SHP77 (cell line): ENCODE measurements at regions not wholly inside any gene's neighbourhood (a gene's known extent, or its start where the extent isn't known, plus 50 kb on each side); places are given as distances from the start of the nearest gene placed in this dataset.

ENCODE experiments used
- DNase-seq, 2 experiments: peaks; one replicate each; lab custom pipeline; 2025; lab: John Stamatoyannopoulos, UW

DNA sequence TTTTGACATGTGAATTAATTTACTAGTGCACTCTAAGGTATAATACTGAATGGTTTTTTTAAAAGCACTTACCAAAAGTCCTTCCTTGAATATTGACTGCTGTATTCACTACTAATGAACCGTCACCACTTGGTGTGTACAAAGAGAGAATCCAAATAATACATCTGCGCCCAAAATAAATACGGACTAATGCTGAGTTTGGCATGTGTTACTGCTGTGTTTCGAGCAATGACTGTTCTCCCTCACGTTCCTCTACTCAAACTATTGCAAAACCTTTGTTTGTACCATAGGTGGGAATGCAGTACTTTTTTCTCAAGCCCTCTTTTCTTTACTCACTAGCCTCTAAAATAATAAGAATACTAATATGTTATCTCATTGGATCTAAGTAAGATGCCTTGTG, 305.5 kb downstream of the QKI start:
- no peak for DNase-seq

DNA sequence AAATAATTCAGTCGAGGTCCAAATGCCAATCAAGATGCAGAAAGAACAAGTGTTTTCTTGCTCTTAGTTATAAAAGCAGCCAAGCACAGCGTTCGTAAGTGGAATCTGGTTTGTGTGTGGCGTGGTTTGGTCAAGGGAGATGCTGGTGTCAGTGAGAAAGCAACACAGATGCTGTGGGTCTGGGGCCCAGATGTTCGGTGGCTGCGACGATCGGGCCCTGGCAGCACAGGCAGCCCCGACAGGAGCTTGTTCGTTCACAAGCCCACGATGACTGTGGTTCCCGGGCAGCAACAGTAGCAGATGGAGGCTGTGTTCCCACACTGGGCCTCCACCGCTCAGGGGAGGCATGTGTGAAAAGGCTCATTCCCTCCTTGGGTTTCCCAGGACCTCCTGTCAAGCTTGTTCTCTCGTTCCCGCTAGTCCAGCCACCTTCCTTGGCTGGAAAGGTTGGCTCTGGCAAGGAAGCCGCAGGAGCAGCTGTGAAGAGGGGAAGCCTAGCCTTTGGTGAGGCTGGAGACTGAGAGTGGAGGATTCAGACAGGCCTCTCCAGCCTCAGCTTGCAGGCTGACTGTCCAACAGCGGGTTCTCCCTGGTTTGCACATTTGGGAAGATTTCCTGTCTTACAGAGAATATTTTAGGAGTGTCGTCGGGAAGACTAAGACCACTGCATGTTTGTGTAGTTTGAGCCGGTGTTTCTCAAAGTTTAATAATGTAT, 304.7 kb downstream of the QKI start:
- no peak for DNase-seq

DNA sequence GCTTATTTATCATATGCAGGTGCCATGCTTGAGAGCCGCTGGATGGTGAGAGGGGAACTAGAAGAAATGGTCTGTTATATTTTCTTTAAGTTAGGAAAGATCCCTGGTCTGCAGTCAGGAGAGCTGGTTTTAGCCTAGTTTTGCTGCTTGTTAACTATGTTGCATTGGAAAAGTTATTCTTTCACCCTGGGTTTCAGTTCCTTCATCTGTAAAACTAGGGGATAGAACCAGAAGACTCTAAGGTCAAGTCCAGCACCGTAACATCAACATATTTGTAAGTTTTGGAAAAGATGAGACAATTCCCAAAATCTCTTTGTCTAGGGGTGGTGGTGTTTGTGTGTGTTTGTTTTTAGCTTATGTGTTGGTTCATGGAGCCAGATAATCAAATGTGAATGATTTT, 304.0 kb downstream of the QKI start:
- no peak for DNase-seq

DNA sequence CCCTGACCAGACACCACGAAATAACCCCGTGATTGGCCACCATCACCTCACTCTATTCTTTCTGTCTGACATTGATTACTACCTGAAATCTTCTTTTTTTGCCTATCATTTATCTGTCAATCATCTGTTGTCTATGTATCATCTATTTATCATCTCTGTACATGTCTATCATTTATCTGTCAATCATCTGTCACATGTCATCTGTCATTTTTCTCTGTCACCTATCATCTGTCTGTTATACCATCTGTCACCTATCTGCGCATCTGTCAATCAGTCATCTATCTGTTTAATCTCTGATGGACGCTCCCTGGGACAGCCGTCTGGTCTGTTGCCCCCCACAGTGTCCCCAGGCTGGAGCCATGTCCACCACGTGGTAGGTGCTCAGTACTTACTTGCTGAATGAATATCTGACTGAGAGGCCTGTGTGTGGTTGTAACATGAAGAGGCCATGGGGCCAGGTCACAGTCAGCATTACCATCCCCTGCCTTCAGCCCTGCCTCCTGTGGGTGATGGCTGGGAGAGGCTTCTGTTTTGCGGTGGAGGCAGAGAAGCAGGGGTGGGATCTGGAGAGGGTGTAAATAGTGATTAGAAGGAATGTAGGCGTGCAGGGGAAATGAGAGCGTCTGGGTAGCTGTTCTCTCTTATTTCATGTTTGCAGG, 302.7 kb downstream of the QKI start:
- no peak for DNase-seq

DNA sequence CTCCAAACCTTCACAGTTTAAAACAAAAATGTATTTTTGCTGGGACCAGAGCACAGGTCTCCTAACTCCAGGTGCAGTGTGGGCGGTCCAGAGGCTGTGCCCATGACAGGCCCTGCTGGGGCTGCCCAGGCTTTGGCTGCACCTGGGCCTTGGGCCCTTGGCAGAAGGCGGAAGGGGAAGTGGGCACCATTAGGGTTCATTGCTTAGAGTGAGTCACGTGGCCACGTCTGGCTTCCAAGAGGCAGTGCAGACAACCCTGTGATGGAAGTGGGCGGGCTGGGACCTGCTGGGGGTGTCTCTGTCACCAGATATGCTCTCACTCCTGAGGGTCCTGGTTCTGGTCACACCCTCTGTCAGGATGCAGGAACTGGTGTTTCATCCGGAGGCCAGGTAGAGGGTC, 302.2 kb downstream of the QKI start:
- DNase-seq = no peak

DNA sequence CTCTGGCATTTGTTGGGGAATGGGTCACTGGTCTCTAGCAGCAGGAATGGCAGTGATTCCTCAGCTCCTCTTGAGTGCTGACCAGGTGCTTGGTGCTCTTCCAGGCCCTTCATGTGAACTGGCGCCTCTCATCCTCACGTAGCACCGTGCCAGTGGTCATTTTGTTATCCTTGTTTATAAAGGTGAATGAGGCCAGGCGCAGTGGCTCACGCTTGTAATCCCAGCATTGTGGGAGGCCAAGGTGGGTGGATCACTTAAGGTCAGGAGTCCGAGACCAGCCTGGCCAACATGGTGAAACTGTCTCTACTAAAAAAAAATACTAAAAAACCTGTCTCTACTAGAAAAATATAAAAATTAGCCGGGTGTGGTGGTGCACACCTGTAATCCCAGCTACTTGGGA, 301.3 kb downstream of the QKI start:
- DNase-seq = no peak

DNA sequence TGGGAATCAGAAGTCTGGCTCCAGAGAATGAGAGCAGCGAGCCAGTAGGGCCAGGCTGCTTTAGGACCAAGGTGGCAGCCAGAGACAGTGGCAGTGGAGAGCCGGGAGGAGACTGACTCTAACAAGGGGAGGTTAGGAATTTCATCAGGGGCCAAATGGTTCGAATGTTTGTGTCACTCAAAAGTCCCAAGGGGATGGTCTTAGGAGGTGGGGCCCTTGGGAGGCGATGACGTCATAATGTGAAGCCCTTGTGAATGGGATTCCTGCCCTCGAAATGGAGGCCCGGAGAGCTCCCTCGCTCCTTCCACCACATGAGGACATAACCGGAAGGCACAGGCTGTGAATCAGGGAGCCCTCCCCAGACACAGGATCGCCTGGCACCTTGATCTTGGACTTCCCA, 299.7 kb downstream of the QKI start:
- no peak for DNase-seq

DNA sequence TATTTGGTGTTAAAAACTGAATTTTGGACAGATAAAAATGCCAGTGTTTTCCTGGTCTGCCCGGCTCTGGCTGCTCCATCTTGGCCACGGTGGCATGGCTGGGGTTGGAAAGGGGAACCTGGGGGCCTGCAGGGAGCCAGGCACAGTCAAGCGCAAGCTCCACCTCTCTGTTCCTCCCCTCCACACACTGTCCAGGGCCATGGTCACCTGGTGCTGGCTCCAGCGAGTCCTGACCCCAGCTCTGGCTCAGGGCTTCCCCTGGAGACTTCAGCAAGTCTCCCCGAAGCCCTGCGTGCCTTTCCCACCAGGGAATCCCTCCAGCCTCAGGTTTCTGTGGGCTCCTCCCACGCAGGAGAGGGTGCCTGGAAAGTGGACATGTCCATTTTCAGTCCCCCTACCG, 298.5 kb downstream of the QKI start:
- DNase-seq = no peak

DNA sequence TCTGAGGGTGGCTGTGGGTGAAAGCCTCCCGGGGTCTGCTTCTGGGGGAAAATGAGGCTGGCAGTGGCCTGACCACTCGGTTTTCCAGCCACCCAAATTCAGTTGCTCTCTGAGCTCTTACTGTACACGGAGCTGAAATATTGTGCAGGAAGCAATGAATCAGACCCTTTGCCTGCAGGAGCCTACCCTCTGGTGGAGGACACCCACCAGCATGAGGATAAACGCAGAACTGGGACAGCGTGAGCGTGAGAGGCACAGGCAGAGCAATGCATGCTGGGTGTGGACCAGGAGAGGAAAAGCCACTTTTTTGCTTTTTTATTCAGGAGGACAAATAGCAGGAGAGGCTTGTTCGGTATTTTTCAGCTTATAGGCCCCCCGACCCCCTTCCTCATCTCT, 298.0 kb downstream of the QKI start:
- no peak for DNase-seq

DNA sequence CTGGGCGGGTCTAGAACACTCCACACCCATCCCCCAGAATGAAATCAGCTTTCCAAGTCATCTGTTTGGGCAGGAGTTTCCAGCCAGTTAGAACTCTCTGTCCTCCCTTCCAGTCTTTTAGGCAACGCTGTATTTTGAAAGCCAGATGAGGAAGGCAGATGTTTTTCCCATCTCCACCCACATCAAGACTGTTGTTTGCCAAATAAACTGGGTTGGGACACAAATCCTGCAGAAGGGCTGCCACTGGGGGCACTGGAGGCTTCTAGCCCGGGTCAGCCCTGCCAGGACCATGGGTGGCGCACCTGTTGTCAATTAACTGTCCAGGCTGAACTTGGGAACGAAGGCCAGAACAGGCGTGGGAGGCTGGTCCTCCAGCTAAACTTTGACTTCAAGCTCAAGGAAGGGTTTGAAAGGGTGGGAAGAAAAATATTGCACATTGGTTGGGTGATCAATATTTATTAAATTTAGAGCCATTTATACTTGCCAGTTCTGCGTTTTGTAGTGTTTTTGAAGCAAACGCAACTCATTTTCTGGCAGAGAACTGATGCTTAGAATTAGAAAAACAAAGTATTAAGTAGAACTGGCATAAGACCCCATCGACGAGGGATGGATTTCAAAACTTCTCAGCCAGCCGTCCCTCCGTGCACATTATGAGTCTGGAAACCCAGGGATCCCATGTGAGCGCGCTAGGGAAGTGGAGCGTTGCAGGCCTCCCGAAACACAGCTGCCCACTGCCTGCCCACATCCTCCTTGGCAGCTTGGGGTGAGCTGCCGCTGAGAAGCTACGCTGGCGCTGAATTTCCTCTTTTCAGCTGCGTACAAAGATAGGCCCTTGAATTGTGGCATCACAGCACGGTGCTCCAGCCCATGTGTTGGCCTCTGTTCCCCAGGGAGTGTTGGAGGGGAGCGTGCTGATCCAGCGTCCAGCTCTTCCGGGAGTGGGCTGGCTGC, 297.4 kb downstream of the QKI start:
- DNase-seq = no peak

DNA sequence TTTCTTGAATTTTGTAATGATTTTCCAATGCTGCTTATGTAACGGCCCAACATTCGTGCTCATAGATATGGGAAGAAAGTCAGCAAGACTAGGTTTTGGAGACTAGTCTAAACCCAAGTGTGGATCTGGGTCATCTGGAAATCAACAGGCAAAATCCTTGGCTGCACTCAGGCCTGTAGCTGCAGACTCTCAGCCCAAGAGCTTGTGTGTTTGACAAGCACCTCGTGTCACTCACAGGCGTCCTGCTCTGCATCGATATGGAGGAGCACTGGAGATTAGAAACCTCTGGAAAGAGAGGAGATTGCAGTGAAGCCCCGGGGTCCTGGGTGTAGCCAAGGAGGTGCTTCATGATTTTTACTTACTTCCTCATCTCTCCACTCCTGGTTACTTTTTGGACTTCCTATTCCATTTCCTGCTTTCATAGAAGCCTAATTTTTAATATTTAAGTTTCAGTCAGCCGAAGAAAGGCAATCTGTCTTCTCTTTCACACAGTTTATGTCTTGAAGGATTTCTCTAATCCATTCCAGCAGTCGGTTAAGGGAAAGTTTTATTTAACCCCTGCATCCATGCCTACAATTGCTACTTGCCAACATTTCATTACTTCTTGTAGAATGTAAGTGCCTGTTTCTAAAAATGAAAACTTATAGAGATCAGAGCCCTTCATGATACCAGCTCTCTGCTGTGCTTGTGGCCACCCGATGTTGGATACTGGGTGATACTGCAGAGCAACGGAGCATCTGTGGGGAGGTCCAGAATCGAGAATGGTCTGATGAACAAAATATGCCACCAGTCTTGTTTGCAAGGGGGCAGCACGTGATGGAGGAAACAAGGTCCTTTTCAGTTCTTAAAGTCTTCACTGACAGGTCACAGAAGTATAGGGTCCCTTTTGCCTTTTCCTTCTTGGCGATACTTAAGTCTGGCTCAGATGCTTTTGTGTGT, 296.3 kb downstream of the QKI start:
- DNase-seq = no peak

DNA sequence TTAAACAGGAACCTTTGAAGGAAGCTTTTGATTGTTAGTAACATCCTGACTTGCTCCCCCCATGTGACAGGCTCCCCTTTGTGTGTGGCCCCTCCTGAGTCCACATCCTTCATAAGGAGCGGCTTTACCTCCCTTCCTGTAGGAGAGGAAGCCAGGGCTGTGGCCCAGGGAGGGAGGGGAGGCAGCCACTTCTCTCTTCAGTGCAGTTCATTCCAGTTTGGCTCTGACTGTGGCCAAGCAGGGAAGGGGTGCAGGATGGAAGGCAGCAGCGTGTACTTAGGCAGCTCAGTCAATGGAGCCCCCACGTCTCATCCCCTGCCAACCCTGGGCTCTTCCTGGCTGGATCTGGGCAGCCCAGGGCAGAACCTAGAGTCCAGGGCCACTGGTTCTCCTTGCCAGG, 295.2 kb downstream of the QKI start:
- DNase-seq = no peak

DNA sequence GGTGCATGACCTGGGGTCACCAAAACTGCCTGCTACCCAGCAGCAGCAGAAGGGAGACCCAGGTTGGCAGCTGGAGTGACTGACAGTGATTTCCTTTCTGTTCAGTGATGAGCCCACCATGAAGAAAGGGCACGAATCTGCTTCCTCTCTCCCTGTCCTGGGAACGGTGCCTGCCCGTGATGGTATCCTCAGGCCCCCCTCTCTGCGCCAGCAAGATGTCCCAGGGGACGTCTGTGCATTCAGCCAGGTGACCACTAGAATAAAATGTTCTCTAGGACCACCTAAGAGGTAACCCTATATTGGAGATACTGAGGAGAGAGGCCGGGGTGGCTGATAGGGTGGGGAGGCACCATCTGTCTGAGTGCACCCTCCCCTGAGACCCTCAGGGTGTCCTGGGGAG, 294.7 kb downstream of the QKI start:
- no peak for DNase-seq

DNA sequence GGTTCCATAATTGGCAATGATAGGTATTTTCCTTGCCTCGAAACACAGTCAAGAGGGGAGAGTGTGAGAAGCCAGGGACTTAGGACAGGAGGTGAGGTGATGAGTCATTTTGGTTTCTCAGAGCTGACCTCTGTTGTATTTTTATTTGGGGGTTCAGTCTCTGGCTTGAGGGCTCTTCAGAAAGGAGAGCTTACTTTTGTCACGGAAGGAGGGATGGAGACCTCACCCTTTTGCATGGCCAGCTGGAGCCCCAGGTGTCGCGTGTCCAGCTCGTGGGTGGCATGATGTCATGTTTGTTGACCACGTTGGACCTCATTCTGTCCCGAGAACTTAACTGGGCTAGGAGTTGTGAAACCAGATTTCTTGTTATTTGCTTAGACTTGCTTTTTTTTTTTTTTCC, 293.9 kb downstream of the QKI start:
- DNase-seq = no peak

DNA sequence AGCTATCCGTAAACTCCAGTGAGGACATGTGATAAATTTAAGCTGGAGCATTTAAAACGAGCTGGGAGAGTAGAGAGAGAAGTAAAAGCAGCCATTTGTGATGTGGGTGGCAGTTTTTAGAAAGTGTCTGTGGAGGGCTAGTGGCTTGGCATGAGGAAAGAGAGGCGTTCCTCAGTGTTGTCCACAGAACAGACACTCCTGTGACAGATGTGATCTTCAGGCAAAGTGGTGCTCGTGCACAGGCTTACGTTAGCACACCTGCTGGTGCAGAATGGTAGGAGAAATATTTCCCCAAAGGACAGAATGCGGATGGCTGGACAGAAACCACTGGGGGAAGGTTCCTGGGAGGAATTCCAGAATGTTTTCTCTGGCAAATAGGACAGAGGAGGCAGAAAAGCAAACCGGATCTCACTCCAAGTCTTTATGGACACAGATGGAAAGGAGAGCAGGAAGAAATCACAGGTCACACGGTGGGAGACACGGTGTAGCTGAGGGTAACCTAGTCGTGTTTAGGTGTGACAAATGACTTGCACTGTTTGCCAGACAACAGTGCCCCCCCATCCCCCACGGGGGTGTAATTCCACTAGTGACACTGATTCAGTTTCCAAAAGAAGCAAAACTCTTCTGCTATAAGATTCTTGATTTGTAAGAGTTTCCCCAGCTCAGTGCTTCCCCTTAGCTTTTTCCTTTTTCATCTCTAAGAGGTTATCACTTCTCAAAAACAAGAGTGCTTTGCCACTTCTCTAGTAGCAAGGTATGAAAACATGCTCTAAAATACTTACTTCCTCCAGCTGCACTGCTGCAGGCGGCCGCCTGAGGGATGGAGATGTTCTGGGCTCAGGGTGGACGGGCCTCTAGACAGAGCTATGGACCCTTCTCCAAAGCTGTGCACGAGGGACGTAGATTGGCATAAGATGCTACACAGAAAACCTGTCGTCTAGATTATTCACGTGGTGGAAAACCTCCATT, 293.2 kb downstream of the QKI start:
- DNase-seq = peak in 1 of 2 experiments; percentile 13

DNA sequence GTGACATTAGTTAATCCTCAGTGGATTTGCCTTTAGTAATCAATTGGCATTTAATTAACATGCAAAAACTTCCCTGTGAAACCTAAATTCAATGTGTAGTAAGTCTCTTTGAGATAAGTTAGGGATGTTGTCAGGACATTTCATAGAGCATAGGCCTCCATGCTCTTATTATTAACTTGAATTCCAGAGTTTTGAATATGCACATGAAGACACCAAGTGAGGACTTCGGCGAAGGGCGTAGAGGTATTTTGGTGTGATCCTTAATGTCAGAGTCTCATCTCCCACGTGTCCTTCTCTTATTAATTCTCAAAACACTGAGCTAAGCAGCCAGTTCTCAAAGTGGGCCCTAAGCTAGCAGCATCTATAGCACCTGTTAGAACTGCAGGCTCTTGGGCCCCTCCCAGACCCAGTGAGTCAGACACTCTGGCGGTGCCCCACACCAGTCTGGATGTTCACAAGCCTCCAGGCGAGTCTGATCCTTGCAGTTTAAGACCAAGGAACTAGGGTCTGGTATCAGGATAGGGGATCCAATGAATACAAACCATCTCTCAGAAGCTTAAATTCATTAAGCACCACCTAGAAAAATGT, 292.1 kb downstream of the QKI start:
- DNase-seq = no peak

DNA sequence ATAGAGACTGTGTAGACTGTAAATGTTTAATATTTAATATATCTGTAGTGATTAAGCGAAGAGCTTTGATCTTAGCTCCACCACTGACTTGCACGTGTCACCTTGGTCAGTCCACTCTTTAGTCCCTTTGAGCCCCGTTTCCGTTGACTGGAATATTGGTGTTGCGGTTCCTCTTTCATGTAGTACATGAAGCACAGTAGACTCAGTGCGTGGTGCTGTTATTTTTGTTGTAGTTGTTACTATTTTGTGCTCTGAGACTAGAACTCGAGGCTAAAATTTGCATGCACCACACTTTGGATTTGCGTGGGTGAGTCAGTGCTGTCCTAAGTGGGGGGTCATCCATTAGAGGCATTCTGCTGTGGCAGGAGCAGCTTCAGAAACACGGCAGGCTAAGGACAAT, 291.4 kb downstream of the QKI start:
- DNase-seq = no peak

DNA sequence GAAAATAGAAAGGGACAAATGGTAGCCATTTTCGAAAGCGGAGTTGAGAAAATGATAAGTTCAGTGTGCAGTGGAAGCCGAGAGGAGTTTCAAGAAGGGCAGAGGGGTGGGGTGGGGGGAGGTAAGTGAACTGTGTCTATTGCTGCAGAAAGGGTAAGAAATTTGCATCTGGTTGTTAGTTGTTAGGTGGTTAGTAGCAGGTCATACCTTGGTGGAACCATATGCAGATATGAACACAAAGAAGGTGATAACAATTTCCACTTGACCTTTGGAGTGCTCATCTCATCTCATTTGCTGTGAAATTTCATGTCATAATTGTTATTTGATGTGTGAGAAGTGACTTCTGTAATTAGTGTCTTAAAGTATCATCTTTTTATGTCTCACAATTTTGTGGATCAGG, 288.2 kb downstream of the QKI start:
- no peak for DNase-seq

DNA sequence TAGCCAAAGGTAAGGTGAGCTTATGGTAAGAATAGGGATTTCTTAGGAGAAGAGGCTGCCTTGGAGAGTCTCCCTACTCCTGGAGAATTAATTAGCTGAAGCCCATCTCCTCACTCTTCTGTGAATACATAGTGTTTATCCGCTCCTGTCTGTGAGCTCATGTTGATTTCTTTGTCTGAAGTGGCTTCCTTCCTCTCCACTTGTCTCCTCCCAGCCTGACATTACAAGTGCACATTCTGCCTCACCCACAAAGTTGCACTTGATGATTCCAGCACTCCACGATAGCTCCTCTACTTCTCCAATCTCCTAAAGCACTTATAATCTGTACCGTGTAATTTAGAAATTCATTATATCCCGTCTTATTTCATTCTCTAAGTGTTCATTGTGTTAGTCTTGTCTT, 287.2 kb downstream of the QKI start:
- no peak for DNase-seq

DNA sequence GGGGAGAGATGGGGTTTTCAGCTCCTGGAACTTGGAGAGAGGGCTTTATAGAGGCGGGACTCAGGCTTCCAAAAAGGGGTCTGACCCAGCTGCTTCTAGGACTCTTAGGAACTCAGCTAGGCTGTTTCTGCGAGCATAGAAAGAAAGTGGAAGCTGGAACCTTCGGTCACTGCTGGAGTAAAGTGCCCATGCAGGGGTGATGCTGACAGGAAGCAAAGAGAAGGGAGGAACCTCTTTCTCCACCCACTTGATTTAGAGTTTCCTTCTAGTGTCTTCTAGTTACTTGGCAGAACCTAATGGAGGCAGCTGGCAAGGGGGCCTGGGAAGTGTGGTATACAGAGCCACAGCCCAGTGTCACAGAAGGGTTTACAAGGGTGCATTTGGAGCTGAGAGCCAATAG, 283.6 kb downstream of the QKI start:
- no peak for DNase-seq
